Activated naive CD8-positive, alpha-beta T cell treated with anti-CD3 and anti-CD28 coated beads for 36 hours (primary cell): ENCODE measurements at regions not wholly inside any gene's neighbourhood (a gene's known extent, or its start where the extent isn't known, plus 50 kb on each side); places are given as distances from the start of the nearest gene placed in this dataset.

Source experiments
- DNase-seq: peaks from one replicate; pipeline ENCODE4 v3.0.0; 2021
- H3K27ac Mint-ChIP-seq: one replicate; pipeline ENCODE4 v1.8.0; 2022; ENCODE audit warnings: mild to moderate bottlenecking, moderate library complexity, mixed read lengths
- H3K27me3 Mint-ChIP-seq: one replicate; pipeline ENCODE4 v1.8.0; 2022; ENCODE audit warnings: mild to moderate bottlenecking, mixed read lengths
- H3K36me3 Mint-ChIP-seq: one replicate; pipeline ENCODE4 v1.8.0; 2021; ENCODE audit warnings: mild to moderate bottlenecking, mixed read lengths
- H3K4me1 Mint-ChIP-seq: one replicate; pipeline ENCODE4 v1.8.0; 2021; ENCODE audit warnings: mixed read lengths
- H3K4me3 Mint-ChIP-seq: one replicate; pipeline ENCODE4 v1.8.0; 2022; ENCODE audit warnings: mild to moderate bottlenecking, moderate library complexity, mixed read lengths
- H3K9me3 Mint-ChIP-seq: one replicate; pipeline ENCODE4 v1.8.0; 2022; ENCODE audit warnings: mixed read lengths

DNA sequence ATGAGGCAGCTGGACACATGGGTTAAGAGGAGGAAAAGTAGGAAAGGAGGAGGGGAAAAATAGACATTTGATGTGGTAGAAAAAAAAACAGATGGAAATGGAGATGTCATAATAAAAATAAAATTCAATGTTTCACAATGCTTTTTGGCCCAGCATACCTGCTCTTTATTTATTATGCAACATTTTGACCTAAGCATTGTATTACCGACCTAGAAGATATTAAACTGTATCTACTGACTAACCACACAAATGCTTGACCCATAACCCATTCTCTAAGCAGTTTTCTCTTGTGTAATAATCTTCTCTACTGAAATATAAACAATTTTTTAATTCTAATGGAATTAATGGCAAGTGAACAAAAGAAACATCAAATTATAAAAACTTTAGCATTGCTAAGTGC is 362.3 kb downstream of the FBXO15 start:
- DNase-seq, result no peak
- Mint-ChIP-seq H3K36me3 (no peaks in the 10 kb centered on the region), H3K4me1 (no peaks in the 10 kb centered on the region), H3K27ac (no peak overlapping the region), H3K4me3 (no peak overlapping the region), H3K9me3 (no peaks in the 10 kb centered on the region), H3K27me3 (no peaks in the 10 kb centered on the region)

DNA sequence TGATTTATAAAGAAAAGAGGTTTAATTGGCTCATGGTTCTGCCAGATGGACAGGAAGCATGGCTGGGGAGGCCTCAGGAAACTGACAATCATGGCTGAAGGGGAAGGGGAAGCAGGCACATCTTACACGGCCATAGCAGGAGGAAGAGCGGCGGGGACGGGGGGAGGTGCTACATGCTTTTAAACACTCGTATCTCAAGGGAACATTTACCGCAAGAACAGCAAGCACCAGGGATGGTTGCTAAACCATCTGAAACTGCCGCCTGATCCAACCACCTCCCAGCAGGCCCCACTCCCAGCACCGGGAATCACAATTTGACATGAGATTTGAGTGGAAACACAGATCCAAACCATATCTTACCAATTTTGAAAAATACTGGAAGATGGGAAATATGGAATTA is 362.8 kb downstream of the FBXO15 start:
- H3K36me3 Mint-ChIP-seq, result no peaks in the 10 kb centered on the region
- H3K4me1 Mint-ChIP-seq, result no peaks in the 10 kb centered on the region
- no peak overlapping the region for H3K4me3 Mint-ChIP-seq
- DNase-seq, result no peak
- no peaks in the 10 kb centered on the region for H3K9me3 Mint-ChIP-seq
- H3K27ac Mint-ChIP-seq, result no peak overlapping the region
- H3K27me3 Mint-ChIP-seq, result no peaks in the 10 kb centered on the region

DNA sequence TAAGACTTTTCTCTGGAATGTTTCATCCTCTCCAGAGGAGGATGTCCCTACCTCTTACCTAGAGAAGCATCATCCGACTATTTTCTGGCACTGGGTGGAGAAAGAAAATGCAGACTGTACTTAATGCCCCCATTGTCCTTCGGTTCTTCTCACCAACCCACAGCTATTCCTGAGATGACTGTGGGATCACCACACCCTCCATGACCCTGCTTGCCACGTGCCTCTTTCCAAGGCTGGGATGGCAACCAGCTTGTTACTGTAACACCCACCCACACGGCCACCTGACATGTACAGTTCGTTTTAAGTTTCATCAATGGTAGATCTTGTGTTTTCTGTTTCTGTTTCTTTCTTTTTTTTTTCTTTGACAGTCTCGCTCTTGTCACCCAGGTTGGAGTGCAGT is 365.2 kb downstream of the FBXO15 start:
- H3K27me3 Mint-ChIP-seq, result no peaks in the 10 kb centered on the region
- DNase-seq, result no peak

DNA sequence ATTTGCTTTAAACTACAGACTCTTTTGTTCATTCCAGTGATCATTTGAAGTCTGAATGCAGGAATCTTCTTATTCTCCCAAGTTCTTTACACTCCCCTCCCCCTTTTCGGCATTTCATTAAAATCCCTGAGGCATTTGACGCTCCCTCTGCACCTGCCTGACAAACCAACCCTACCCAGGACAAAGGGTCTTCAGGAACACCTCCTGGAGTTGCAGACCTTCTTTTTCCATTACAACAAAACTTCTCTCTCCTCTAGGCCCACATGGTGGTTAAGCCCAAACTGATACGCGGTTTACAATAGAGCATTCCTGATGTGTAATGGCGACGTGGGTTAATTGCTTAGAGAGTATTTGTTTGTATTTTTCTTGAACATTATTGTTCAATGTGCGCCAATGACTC is 367.4 kb downstream of the FBXO15 start:
- H3K27ac Mint-ChIP-seq, result no peak overlapping the region
- no peak for DNase-seq
- no peaks in the 10 kb centered on the region for H3K36me3 Mint-ChIP-seq
- H3K4me3 Mint-ChIP-seq, result no peak overlapping the region
- H3K27me3 Mint-ChIP-seq, result no peaks in the 10 kb centered on the region
- no peaks in the 10 kb centered on the region for H3K9me3 Mint-ChIP-seq
- no peaks in the 10 kb centered on the region for H3K4me1 Mint-ChIP-seq

More for the DNA sequence above, 365.2 kb downstream of the FBXO15 start:
- no peaks in the 10 kb centered on the region for H3K9me3 Mint-ChIP-seq
- no peak overlapping the region for H3K4me3 Mint-ChIP-seq
- no peaks in the 10 kb centered on the region for H3K36me3 Mint-ChIP-seq
- no peaks in the 10 kb centered on the region for H3K4me1 Mint-ChIP-seq
- H3K27ac Mint-ChIP-seq, result no peak overlapping the region

DNA sequence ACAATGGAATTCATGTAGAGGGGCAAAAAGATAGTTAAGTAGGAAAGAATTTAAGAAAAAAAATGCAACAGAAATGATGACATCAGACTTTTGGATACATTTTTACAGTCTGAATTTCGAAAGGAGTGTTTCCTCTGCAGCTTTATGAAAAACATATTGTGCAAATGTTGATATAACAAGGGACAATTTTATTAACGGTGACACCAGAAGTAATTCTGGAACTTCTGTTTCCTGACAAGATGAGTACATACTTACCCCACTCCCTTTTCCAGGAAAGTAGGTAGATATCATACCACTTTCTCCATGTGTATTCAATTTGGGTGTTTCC is 369.6 kb downstream of the FBXO15 start:
- Mint-ChIP-seq H3K27ac (no peak overlapping the region), H3K4me1 (no peaks in the 10 kb centered on the region), H3K9me3 (no peaks in the 10 kb centered on the region), H3K4me3 (no peak overlapping the region), H3K36me3 (no peaks in the 10 kb centered on the region), H3K27me3 (no peaks in the 10 kb centered on the region)
- DNase-seq, result no peak

DNA sequence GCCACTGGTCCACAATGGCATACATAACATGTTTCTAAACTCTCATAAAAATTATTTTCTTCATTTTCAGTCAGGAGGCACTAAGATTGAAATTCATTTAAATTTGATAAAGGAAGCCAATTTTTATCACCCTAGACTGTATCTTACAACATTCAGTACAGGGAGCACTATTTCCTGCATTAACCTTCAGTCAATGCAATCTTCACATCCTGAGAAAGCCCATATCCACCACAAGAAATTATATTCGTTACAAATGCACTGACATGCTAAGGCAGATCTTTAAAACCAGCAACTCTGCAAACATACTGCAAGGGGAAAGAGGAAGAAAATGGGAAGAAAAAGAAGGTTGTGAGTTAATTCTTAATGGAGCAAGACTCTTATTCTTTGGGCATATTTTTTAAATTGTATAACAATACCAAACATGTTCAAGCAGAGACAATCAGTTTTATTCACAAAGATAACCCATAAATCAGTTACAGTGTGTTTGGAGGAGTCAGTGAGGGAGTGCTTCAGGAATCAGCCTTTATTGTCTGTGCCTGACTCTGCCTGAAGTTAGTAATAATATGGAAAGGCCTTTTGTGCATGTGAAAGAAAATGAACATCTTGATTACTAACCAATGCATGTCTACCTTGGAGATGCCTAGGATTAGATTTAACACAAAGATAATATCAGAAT is 370.1 kb downstream of the FBXO15 start:
- H3K4me1 Mint-ChIP-seq, result no peaks in the 10 kb centered on the region
- H3K27ac Mint-ChIP-seq, result no peak overlapping the region
- DNase-seq, result no peak
- H3K36me3 Mint-ChIP-seq, result no peaks in the 10 kb centered on the region
- H3K9me3 Mint-ChIP-seq, result no peaks in the 10 kb centered on the region
- no peak overlapping the region for H3K4me3 Mint-ChIP-seq
- H3K27me3 Mint-ChIP-seq, result no peaks in the 10 kb centered on the region

DNA sequence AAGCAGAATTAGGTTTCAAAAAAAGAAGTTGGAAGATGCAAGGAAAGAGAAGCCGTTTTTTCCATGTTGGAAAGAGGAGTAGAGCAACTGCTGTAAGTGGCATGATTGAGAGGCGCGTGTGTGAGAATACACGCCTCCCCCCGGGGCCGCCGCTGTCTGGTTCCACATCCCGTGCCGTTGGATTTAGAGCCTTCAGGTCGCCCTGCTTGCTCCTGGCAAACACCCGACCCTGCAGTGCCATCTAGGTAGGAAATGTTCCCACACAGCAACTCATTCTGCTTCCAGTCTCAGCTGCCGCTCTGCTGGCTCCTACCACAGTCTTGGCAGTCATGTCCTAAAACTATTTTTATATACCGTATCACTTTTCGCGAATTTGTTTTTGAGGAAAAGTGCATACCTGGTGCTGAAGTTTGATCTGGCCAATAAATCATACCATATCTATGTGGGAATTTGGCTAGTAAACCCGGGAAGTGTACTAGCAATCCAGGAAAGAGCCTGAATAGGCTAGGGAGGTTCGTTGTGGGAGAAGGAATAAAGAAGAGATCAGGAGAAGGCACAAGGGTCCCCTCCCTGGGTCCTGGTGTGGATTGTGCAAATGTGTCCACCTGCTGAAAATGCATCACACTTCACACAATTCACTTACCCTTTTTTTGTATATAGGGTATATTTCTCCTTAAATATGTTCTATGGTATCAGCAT is 372.7 kb downstream of the FBXO15 start:
- H3K9me3 Mint-ChIP-seq, result no peaks in the 10 kb centered on the region
- H3K4me3 Mint-ChIP-seq, result no peak overlapping the region
- no peak overlapping the region for H3K27ac Mint-ChIP-seq
- no peaks in the 10 kb centered on the region for H3K27me3 Mint-ChIP-seq
- no peak for DNase-seq
- H3K36me3 Mint-ChIP-seq, result no peaks in the 10 kb centered on the region
- no peaks in the 10 kb centered on the region for H3K4me1 Mint-ChIP-seq

DNA sequence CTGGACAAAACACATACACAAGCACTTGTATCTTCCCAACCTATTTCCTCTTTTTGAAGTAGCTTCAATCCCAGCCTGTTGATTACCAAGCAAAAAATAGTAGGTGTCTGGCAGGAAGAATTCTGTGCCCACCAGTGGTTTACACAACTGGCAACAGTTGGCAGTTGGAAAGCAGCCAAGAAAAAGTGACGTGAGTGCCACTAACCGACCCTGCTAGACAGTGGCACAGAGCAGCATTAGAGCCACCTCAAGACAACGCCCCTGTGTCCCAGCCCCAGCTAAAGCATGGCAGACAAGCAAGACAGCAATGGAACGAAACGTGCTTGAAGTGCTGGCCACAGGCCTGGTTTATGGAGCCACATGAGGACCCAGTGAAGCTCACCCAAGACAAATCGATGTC is 379.6 kb downstream of the FBXO15 start:
- H3K27me3 Mint-ChIP-seq, result peaks cover 10% of the 10 kb centered on the region
- no peaks in the 10 kb centered on the region for H3K4me1 Mint-ChIP-seq
- H3K36me3 Mint-ChIP-seq, result no peaks in the 10 kb centered on the region
- no peak for DNase-seq
- no peak overlapping the region for H3K4me3 Mint-ChIP-seq
- H3K27ac Mint-ChIP-seq, result no peak overlapping the region
- H3K9me3 Mint-ChIP-seq, result no peaks in the 10 kb centered on the region

DNA sequence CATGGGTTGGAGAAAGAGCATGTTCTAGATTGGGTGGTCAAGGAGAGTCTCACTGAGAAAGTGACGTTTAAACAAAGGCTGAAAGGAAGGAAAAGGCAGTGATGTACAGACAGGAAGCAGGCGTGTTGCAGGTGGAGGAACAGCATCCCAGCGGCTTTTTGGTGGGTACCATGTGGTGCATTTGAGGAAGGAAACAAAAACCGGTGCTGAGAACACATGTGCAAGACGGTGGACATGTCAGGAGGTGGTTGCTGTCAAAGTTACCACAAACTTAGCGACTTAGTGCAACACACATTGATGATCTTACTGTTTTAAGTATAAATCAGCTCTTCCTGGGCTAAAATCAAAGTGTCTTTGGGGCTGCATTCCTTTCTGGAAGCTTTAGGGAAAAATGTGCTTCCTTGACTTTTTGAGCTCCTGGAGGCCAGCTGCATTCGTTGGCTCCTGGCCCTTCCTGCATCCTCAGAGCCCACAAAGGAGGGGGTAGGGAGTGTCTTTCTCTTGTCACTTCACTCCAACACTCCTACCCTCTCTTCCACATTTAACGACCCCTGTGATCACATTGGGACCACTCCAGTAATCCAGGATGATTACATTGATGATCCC is 380.6 kb downstream of the FBXO15 start:
- Mint-ChIP-seq H3K9me3 (no peaks in the 10 kb centered on the region), H3K4me3 (no peak overlapping the region), H3K4me1 (no peaks in the 10 kb centered on the region), H3K27me3 (peaks cover 10% of the 10 kb centered on the region), H3K27ac (no peak overlapping the region), H3K36me3 (no peaks in the 10 kb centered on the region)
- DNase-seq, result no peak

DNA sequence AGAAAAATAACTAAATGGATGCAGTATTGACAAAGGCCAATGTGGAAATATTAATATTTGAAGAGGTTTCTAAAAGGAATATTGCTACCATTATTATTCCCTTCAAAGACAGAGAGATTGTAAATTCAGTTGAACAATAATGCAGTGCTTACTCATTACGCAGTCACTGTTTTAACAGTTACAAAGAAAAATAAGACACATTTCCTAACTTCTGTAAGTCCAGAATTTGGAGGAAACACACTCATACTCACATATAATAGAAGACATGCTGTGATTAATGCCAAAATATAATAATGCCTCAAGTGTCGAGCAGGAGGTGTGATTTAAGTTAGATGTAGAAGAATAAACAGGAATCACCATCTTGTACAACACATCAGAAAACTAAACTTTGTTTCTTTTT is 389.2 kb downstream of the FBXO15 start:
- Mint-ChIP-seq H3K27me3 (no peaks in the 10 kb centered on the region), H3K36me3 (no peaks in the 10 kb centered on the region), H3K4me1 (no peaks in the 10 kb centered on the region), H3K27ac (no peak overlapping the region), H3K9me3 (no peaks in the 10 kb centered on the region), H3K4me3 (no peak overlapping the region)
- no peak for DNase-seq

DNA sequence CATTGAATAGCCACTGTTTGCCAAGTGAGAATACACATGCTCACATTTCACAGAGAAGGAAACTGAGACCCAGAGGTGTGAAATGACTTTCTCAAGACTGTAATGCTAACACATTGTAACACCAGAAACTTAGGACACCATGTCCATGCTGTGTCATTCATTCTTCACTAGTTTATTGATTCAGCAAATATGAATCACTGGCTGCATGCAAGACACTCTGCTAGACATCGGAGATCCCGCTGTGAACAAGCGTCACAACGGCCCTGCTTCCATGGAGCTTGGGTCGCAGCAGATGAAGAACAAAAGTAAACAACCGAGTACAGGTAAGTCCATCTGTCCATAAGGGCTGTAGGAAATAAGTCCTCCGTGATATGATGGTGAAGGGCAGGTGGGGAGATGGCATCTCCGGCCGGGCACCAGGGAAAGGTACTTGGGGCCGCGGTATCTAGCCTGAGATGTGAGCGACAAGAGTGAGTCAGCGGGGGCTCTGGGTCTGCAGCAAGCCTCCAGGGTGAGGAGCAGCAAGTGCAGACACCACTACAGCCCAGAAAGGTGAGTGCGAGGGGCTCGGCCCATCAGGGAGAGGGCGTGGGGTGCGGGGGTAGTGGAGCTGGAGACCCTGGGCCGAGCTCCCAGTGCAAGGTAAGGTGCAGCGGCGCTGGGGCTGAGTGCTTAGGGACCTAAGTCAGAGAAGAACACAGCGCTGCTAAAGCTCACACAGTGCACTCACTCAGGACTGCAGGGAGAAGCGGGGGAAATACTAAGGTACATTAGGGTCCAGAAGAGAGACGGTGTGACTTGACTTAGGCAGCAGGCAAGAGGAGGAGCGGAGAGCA is 391.2 kb downstream of the FBXO15 start:
- H3K27ac Mint-ChIP-seq, result no peak overlapping the region

DNA sequence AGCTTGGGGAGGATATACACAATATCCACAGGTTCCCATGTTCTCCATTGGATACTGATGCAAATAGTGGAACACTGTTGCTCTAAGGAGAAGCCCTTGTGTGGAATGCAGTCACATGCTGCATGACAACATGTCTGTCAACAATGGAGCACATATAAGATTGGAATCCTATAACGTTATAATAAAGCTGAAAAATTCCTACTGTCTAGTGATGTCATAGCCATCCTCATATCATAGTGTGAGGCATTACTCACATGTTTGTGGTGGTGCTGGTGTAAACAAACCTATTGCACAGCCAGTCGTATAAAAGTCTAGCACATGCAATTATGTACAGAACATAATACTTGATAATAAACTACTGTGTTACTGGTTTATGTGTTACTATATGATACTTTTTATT is 394.7 kb downstream of the FBXO15 start:
- no peaks in the 10 kb centered on the region for H3K36me3 Mint-ChIP-seq
- H3K4me3 Mint-ChIP-seq, result no peak overlapping the region
- H3K4me1 Mint-ChIP-seq, result no peaks in the 10 kb centered on the region
- no peak for DNase-seq
- no peaks in the 10 kb centered on the region for H3K27me3 Mint-ChIP-seq
- no peak overlapping the region for H3K27ac Mint-ChIP-seq
- H3K9me3 Mint-ChIP-seq, result no peaks in the 10 kb centered on the region

More for the DNA sequence above, 391.2 kb downstream of the FBXO15 start:
- Mint-ChIP-seq H3K4me1 (no peaks in the 10 kb centered on the region), H3K27me3 (no peaks in the 10 kb centered on the region), H3K9me3 (no peaks in the 10 kb centered on the region), H3K4me3 (no peak overlapping the region), H3K36me3 (no peaks in the 10 kb centered on the region)
- no peak for DNase-seq

DNA sequence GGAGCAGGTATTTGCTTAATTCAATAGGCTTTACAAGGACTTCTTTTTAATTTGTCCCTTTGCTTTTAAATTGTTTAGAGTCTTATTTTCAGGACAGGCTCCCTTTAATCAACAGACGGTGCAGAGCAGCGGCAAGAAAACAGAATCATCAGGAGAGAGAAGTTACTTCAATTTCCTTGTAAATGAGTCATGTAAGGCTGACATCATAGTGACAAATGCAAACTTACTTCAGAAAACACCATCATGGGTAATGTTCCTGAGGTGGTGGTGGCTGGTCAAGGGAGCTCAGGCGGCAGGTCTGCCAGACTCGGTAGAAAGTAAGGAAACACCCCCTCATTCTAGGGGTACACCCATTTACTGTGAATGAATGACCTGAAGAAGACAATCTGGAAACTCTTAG is 395.1 kb downstream of the FBXO15 start:
- Mint-ChIP-seq H3K9me3 (no peaks in the 10 kb centered on the region), H3K27ac (no peak overlapping the region), H3K4me3 (no peak overlapping the region), H3K27me3 (no peaks in the 10 kb centered on the region), H3K36me3 (no peaks in the 10 kb centered on the region), H3K4me1 (no peaks in the 10 kb centered on the region)
- no peak for DNase-seq

DNA sequence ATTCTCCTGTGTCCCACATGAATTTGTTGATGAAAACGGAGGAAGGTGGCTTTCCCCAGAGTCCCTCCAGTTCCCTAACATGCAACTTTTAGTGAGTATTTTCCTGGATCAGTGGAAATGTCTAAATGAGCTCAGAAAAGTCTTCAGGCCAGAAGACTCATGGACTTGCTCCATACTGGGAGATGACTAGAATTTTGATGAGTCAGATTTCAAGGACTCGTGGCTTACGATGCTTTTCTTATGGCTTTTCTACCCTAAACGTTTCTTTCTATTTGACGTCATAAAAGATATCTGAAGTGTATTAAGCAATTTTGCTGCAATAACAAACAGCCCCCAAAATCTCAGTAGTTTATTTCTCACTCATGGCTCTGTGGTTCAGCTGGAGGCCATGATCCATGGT is 397.6 kb downstream of the FBXO15 start:
- Mint-ChIP-seq H3K9me3 (no peaks in the 10 kb centered on the region), H3K36me3 (no peaks in the 10 kb centered on the region), H3K4me1 (no peaks in the 10 kb centered on the region), H3K4me3 (no peak overlapping the region), H3K27ac (no peak overlapping the region), H3K27me3 (no peaks in the 10 kb centered on the region)
- DNase-seq, result no peak

DNA sequence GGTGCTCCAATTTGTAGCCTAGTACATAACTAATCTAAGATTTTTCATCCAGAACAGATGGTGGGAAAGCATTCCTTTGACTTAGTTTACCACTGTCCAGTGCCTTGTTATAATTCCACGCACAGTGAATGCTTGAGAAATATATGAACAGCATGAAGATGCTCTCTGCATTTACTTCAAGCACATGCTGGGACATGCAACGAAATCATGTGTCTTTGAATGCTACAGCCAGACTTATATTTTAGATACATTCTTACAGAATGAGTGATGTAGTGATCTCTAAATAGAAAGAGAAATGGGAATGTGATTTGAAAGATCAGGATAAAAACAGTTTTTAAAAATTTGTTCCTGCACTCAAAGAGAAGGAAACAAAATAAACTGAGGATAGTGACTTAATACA is 398.3 kb downstream of the FBXO15 start:
- Mint-ChIP-seq H3K27me3 (no peaks in the 10 kb centered on the region), H3K9me3 (no peaks in the 10 kb centered on the region), H3K4me3 (no peak overlapping the region), H3K4me1 (no peaks in the 10 kb centered on the region), H3K27ac (no peak overlapping the region), H3K36me3 (no peaks in the 10 kb centered on the region)
- DNase-seq, result no peak
